ENCODE measurements at regions not wholly inside any gene's neighbourhood (a gene's known extent, or its start where the extent isn't known, plus 50 kb on each side); places are given as distances from the start of the nearest gene placed in this dataset.

- no peak overlapping the region for H3K9ac ChIP-seq (ENCODE audit: low read length)
- no peaks in the 10 kb centered on the region for H3K9me2 ChIP-seq (ENCODE audit: insufficient read depth)
- H3K4me2 ChIP-seq (ENCODE audit: low read length) = no peak overlapping the region
- no peak for ATAC-seq
- no peak for TF ChIP-seq CBX3 (IDR thresholded peaks at IDR 0.05; ENCODE audit: low read depth)
- no peak for TF ChIP-seq EZH2phosphoT487 (IDR thresholded peaks at IDR 0.05; ENCODE audit: borderline replicate concordance)
- no peak for TF ChIP-seq RAD21 (IDR thresholded peaks at IDR 0.05; ENCODE audit: low read depth)
- TF ChIP-seq POLR2AphosphoS5 (IDR thresholded peaks at IDR 0.05; ENCODE audit: low read depth, low read length) = no peak
- TF ChIP-seq ZNF274 (IDR thresholded peaks at IDR 0.05; ENCODE audit: low read depth, low read length) = no peak
- TF ChIP-seq SP1 (IDR thresholded peaks at IDR 0.05; ENCODE audit: low read depth) = no peak
- TF ChIP-seq SIN3A (IDR thresholded peaks at IDR 0.05; ENCODE audit: low read depth) = no peak
- TF ChIP-seq, protein P1, sequence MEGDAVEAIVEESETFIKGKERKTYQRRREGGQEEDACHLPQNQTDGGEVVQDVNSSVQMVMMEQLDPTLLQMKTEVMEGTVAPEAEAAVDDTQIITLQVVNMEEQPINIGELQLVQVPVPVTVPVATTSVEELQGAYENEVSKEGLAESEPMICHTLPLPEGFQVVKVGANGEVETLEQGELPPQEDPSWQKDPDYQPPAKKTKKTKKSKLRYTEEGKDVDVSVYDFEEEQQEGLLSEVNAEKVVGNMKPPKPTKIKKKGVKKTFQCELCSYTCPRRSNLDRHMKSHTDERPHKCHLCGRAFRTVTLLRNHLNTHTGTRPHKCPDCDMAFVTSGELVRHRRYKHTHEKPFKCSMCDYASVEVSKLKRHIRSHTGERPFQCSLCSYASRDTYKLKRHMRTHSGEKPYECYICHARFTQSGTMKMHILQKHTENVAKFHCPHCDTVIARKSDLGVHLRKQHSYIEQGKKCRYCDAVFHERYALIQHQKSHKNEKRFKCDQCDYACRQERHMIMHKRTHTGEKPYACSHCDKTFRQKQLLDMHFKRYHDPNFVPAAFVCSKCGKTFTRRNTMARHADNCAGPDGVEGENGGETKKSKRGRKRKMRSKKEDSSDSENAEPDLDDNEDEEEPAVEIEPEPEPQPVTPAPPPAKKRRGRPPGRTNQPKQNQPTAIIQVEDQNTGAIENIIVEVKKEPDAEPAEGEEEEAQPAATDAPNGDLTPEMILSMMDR (IDR thresholded peaks at IDR 0.05 in 2 of 3, conservative IDR thresholded peaks at IDR 0.05 in 1 of 3; ENCODE audit: borderline replicate concordance in 1 of 3, insufficient read depth in 1 of 3, low read depth in 2 of 3, low read length in 2 of 3) = no peak
- no peak for TF ChIP-seq FOSL1 (IDR thresholded peaks at IDR 0.05; ENCODE audit: low read depth)
- TF ChIP-seq EZH2 (IDR thresholded peaks at IDR 0.05) = no peak
- TF ChIP-seq SRF (IDR thresholded peaks at IDR 0.05; ENCODE audit: low read depth) = no peak
- TF ChIP-seq EGR1 (IDR thresholded peaks at IDR 0.05; ENCODE audit: low read depth) = no peak
- no peak for TF ChIP-seq JUND (IDR thresholded peaks at IDR 0.05)
- no peak for TF ChIP-seq POLR2A (IDR thresholded peaks at IDR 0.05; ENCODE audit: borderline replicate concordance, extremely low read depth, insufficient read depth, insufficient read length)
- no peak for TF ChIP-seq YY1 (IDR thresholded peaks at IDR 0.05; ENCODE audit: extremely low read depth, insufficient replicate concordance, low read depth, low read length)
- TF ChIP-seq, protein P2, sequence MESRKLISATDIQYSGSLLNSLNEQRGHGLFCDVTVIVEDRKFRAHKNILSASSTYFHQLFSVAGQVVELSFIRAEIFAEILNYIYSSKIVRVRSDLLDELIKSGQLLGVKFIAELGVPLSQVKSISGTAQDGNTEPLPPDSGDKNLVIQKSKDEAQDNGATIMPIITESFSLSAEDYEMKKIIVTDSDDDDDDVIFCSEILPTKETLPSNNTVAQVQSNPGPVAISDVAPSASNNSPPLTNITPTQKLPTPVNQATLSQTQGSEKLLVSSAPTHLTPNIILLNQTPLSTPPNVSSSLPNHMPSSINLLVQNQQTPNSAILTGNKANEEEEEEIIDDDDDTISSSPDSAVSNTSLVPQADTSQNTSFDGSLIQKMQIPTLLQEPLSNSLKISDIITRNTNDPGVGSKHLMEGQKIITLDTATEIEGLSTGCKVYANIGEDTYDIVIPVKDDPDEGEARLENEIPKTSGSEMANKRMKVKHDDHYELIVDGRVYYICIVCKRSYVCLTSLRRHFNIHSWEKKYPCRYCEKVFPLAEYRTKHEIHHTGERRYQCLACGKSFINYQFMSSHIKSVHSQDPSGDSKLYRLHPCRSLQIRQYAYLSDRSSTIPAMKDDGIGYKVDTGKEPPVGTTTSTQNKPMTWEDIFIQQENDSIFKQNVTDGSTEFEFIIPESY (IDR thresholded peaks at IDR 0.05; ENCODE audit: extremely low read depth, insufficient replicate concordance, low read length) = no peak
- no peak for TF ChIP-seq CEBPB (IDR thresholded peaks at IDR 0.05; ENCODE audit: low read depth)
- TF ChIP-seq, protein P3, sequence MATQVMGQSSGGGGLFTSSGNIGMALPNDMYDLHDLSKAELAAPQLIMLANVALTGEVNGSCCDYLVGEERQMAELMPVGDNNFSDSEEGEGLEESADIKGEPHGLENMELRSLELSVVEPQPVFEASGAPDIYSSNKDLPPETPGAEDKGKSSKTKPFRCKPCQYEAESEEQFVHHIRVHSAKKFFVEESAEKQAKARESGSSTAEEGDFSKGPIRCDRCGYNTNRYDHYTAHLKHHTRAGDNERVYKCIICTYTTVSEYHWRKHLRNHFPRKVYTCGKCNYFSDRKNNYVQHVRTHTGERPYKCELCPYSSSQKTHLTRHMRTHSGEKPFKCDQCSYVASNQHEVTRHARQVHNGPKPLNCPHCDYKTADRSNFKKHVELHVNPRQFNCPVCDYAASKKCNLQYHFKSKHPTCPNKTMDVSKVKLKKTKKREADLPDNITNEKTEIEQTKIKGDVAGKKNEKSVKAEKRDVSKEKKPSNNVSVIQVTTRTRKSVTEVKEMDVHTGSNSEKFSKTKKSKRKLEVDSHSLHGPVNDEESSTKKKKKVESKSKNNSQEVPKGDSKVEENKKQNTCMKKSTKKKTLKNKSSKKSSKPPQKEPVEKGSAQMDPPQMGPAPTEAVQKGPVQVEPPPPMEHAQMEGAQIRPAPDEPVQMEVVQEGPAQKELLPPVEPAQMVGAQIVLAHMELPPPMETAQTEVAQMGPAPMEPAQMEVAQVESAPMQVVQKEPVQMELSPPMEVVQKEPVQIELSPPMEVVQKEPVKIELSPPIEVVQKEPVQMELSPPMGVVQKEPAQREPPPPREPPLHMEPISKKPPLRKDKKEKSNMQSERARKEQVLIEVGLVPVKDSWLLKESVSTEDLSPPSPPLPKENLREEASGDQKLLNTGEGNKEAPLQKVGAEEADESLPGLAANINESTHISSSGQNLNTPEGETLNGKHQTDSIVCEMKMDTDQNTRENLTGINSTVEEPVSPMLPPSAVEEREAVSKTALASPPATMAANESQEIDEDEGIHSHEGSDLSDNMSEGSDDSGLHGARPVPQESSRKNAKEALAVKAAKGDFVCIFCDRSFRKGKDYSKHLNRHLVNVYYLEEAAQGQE (IDR thresholded peaks at IDR 0.05; ENCODE audit: low read depth) = no peak
- POLR2A ChIA-PET = no interaction called here
- H3K9me3 ChIP-seq (ENCODE audit: control insufficient read depth in 1 of 2, insufficient read depth in 1 of 2, low read depth in 1 of 2, low read length in 2 of 2) = peaks cover 14 to 38% of the 10 kb centered on the region in 2 experiments; a peak in 2 of 4 replicates
- intact Hi-C loops (cut with micrococcal nuclease) = no loop called here
- no TSS peak for BruUV-seq (replicated peaks)
- H3K27ac ChIP-seq (ENCODE audit: low read depth, low read length) = no peak overlapping the region
- RAD21 ChIA-PET (ENCODE audit: low non-redundant PET in 1 of 2, low total read pairs in 2 of 2, uncharacterized antibody in 2 of 2, unreplicated experiment in 2 of 2) = no interaction called here
- no peaks in the 10 kb centered on the region for H3K36me3 ChIP-seq (ENCODE audit: control insufficient read depth in 1 of 2, insufficient read depth in 2 of 2, low read length in 2 of 2)
- H3K79me2 ChIP-seq (ENCODE audit: insufficient read depth, low read length) = no peaks in the 10 kb centered on the region
- H2AFZ ChIP-seq (ENCODE audit: low read depth, low read length, poor library complexity, severe bottlenecking) = no peak overlapping the region
- DNase-seq (ENCODE audit: low read depth, low spot score) = no peak
- H3K4me3 ChIP-seq (replicated peaks in 1 of 2; ENCODE audit: low read depth in 1 of 2, low read length in 2 of 2) = no peak overlapping the region
- CTCF ChIA-PET = no interaction called here
- H3K27me3 ChIP-seq (ENCODE audit: insufficient read depth, low read length) = no peaks in the 10 kb centered on the region
- H3K4me1 ChIP-seq (ENCODE audit: control insufficient read depth in 1 of 2, insufficient read depth in 2 of 2, low read length in 2 of 2) = no peaks in the 10 kb centered on the region
- H4K20me1 ChIP-seq (ENCODE audit: insufficient read depth) = no peaks in the 10 kb centered on the region
These were observed 131.1 kb upstream of the CHST15 start for GRCh38 chr10:124224331-124225028.
